HCT116 (cell line): ENCODE measurements at regions not wholly inside any gene's neighbourhood (a gene's known extent, or its start where the extent isn't known, plus 50 kb on each side); places are given as distances from the start of the nearest gene placed in this dataset.

Experiments used
- ATAC-seq: fragments of 200-7000 bp; cut with Tn5 transposase; 2 replicates; pipeline ENCODE4 v1.9.1; 2020; ENCODE audit warnings: mild to moderate bottlenecking, moderate library complexity
- BruUV-seq: library from RNA; stranded (reverse); fragments of 400-500 nt; replicated peaks from 2 replicates; lab custom pipeline; 2021; lab: Mats Ljungman, UMichigan
- CTCF ChIA-PET: fragments of 300-600 bp; sonication (Branson Sonifier 250); formaldehyde crosslinking; loops from one replicate; lab custom pipeline; 2021; ENCODE audit warnings: antibody characterized with exemption; lab: Charles Lee
- POLR2A ChIA-PET: fragments of 300-600, 350-600 bp; sonication (Branson Sonifier 250); formaldehyde crosslinking; loops from one replicate; lab custom pipeline; 2021; ENCODE audit warnings: antibody characterized with exemption; lab: Charles Lee
- RAD21 ChIA-PET, 2 experiments: fragments of 300-600 bp; sonication (Branson Sonifier 250); formaldehyde crosslinking; loops; one replicate each; lab custom pipeline; 2023; ENCODE audit warnings: low total read pairs in 2 of 2; ENCODE audit not compliant: uncharacterized antibody in 2 of 2, unreplicated experiment in 2 of 2, low non-redundant PET in 1 of 2; lab: Charles Lee
- DNase-seq: peaks from one replicate; pipeline ENCODE4 v3.0.0-alpha.2; 2010; ENCODE audit warnings: low read depth, low spot score
- H2AFZ ChIP-seq: fragments of 200-600 bp; shearing (Covaris generic), sonication (generic); 2 replicates; pipeline ENCODE4 v1.6.1; 2017; ENCODE audit warnings: low read depth, mixed run types, mixed read lengths, antibody characterized with exemption, low read length; ENCODE audit not compliant: poor library complexity, severe bottlenecking
- H3K27ac ChIP-seq: 2 replicates; pipeline ENCODE4 v1.5.1; 2012; ENCODE audit warnings: low read depth, low read length
- H3K27me3 ChIP-seq: fragments of 200-600 bp; sonication (generic); 2 replicates; pipeline ENCODE4 v1.6.1; 2016; ENCODE audit warnings: mixed run types, low read length, mixed read lengths; ENCODE audit not compliant: insufficient read depth
- H3K36me3 ChIP-seq, 2 experiments: fragments of 200-500 bp in 1 of 2; fragments of 200-600 bp in 1 of 2; sonication (Bioruptor generic) in 1 of 2; sonication (generic) in 1 of 2; 2 replicates each; pipeline versions ENCODE4 v1.5.1 to v1.6.1; 2014 to 2016; ENCODE audit warnings: low read length in 2 of 2, inconsistent platforms in 1 of 2, mixed read lengths in 1 of 2, mixed run types in 1 of 2; ENCODE audit not compliant: insufficient read depth in 2 of 2, control insufficient read depth in 1 of 2
- H3K4me1 ChIP-seq, 2 experiments: fragments of 200-600 bp in 1 of 2; sonication (generic) in 1 of 2; 2 replicates each; pipeline versions ENCODE4 v1.5.1 to v1.6.1; 2012 to 2017; ENCODE audit warnings: low read length in 2 of 2, inconsistent platforms in 1 of 2, mild to moderate bottlenecking in 1 of 2, mixed read lengths in 1 of 2, mixed run types in 1 of 2, moderate library complexity in 1 of 2; ENCODE audit not compliant: insufficient read depth in 2 of 2, control insufficient read depth in 1 of 2
- H3K4me2 ChIP-seq: fragments of 200-600 bp; sonication (generic); 2 replicates; pipeline ENCODE4 v1.6.1; 2017; ENCODE audit warnings: mixed run types, low read length, mixed read lengths
- H3K4me3 ChIP-seq, 2 experiments: fragments of 200-600 bp in 1 of 2; sonication (generic) in 1 of 2; replicated peaks in 1 of 2; 2 replicates each; pipeline ENCODE4 v1.5.1; 2011 to 2016; ENCODE audit warnings: low read length in 2 of 2, control low read depth in 1 of 2, low read depth in 1 of 2, mild to moderate bottlenecking in 1 of 2, mixed read lengths in 1 of 2, mixed run types in 1 of 2
- H3K79me2 ChIP-seq: fragments of 200-600 bp; sonication (generic); 2 replicates; pipeline ENCODE4 v1.6.1; 2017; ENCODE audit warnings: mild to moderate bottlenecking, mixed run types, low read length, moderate library complexity, mixed read lengths; ENCODE audit not compliant: insufficient read depth
- H3K9ac ChIP-seq: fragments of 200-600 bp; sonication (generic); 2 replicates; pipeline ENCODE4 v1.6.1; 2016; ENCODE audit warnings: low read length, mixed read lengths
- H3K9me2 ChIP-seq: fragments of 200-600 bp; sonication (generic), shearing (Covaris generic); 2 replicates; pipeline ENCODE4 v1.6.1; 2017; ENCODE audit warnings: mixed run types, mild to moderate bottlenecking, moderate library complexity; ENCODE audit not compliant: insufficient read depth
- H3K9me3 ChIP-seq, 2 experiments: fragments of 200-500 bp in 1 of 2; fragments of 200-600 bp in 1 of 2; sonication (Bioruptor generic) in 1 of 2; sonication (generic) in 1 of 2; 2 replicates each; pipeline ENCODE4 v1.6.1; 2014 to 2017; ENCODE audit warnings: low read length in 2 of 2, mixed read lengths in 2 of 2, inconsistent platforms in 1 of 2, low read depth in 1 of 2, mild to moderate bottlenecking in 1 of 2, mixed run types in 1 of 2, moderate library complexity in 1 of 2; ENCODE audit not compliant: control insufficient read depth in 1 of 2, insufficient read depth in 1 of 2
- H4K20me1 ChIP-seq: fragments of 200-600 bp; sonication (generic), shearing (Covaris generic); 2 replicates; pipeline ENCODE4 v1.6.1; 2017; ENCODE audit warnings: mixed run types, mild to moderate bottlenecking, moderate library complexity; ENCODE audit not compliant: insufficient read depth
- EGR1 ChIP-seq: IDR thresholded peaks from 2 replicates; pipeline ENCODE4 v1.6.1; 2012; ENCODE audit warnings: low read depth
- ELF1 ChIP-seq: IDR thresholded peaks from 2 replicates; pipeline ENCODE4 v1.6.1; 2012; ENCODE audit warnings: low read depth, borderline replicate concordance
- EZH2 ChIP-seq: fragments of 200-600 bp; sonication (generic); IDR thresholded peaks from 2 replicates; pipeline ENCODE4 v1.6.1; 2017; ENCODE audit warnings: antibody characterized with exemption, mixed run types
- EZH2phosphoT487 ChIP-seq: fragments of 200-600 bp; IDR thresholded peaks from 2 replicates; pipeline ENCODE4 v1.6.1; 2018; ENCODE audit warnings: antibody characterized with exemption, borderline replicate concordance
- POLR2A ChIP-seq: IDR thresholded peaks from 2 replicates; pipeline ENCODE4 v1.7.0; 2011; ENCODE audit warnings: borderline replicate concordance; ENCODE audit not compliant: insufficient read depth, insufficient read length; ENCODE audit errors: extremely low read depth
- RAD21 ChIP-seq: IDR thresholded peaks from 2 replicates; pipeline ENCODE4 v1.6.1; 2012; ENCODE audit warnings: low read depth, mild to moderate bottlenecking
- SRF ChIP-seq: IDR thresholded peaks from 2 replicates; pipeline ENCODE4 v1.6.1; 2012; ENCODE audit warnings: low read depth
- YY1 ChIP-seq: IDR thresholded peaks from 2 replicates; pipeline ENCODE4 v1.6.1; 2011; ENCODE audit warnings: low read length, low read depth, moderate library complexity, mild to moderate bottlenecking; ENCODE audit not compliant: insufficient replicate concordance; ENCODE audit errors: extremely low read depth
- ZNF274 ChIP-seq: fragments of 200-500 bp; sonication (Bioruptor generic); IDR thresholded peaks from 2 replicates; pipeline ENCODE4 v1.6.1; 2014; ENCODE audit warnings: mild to moderate bottlenecking, low read depth, low read length, inconsistent platforms
- intact Hi-C: fragments of 100-400 bp; cut with micrococcal nuclease; formaldehyde crosslinking; loops from 2 replicates; pipeline ENCODE4 v1.10.0; 2022
- TF ChIP-seq, protein P1 (sequence below): IDR thresholded peaks from 2 replicates; pipeline ENCODE4 v1.6.1; 2012
- TF ChIP-seq, protein P2 (sequence below): IDR thresholded peaks from 2 replicates; pipeline ENCODE4 v1.6.1; 2011; ENCODE audit warnings: mild to moderate bottlenecking, low read length, moderate library complexity; ENCODE audit not compliant: insufficient replicate concordance; ENCODE audit errors: extremely low read depth
- TF ChIP-seq, protein P3 (sequence below): IDR thresholded peaks from 2 replicates; pipeline ENCODE4 v1.6.1; 2012; ENCODE audit warnings: low read depth

DNA sequence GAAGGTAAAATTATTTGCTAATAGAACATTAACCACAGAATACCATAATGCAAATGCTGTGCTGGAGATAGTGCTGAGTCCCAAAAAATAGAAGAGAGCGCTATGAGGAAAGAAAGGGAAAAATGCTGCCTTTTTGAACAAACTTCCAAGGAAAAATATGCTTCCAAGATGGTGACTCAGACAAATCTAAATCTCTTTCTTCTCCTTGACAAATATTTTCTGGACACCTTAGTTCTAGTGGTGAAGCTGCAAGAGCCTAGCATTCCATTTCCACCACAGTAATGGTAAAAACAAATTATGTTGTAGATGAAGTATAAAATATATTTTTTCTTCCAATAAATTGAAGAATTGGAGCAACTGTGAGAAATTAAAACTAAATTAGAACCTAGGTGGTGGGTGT, 155.6 kb upstream of the TBX18 start:
- Histone ChIP-seq H3K9me3 (no peaks in the 10 kb centered on the region), H3K4me2 (no peak overlapping the region), H3K79me2 (no peaks in the 10 kb centered on the region), H3K4me1 (no peaks in the 10 kb centered on the region), H3K9me2 (no peaks in the 10 kb centered on the region), H3K27me3 (peaks cover 9% of the 10 kb centered on the region; the same call in 1 of the 2 replicates), H3K27ac (no peak overlapping the region), H3K9ac (no peak overlapping the region), H4K20me1 (no peaks in the 10 kb centered on the region), H3K36me3 (no peaks in the 10 kb centered on the region), H3K4me3 (no peak overlapping the region), H2AFZ (no peak overlapping the region)
- ATAC-seq (no peak), DNase-seq (no peak)
- ChIA-PET CTCF (no interaction called here), RAD21 (no interaction called here), POLR2A (no interaction called here)
- intact Hi-C loops: no loop called here
- no TSS peak for BruUV-seq
- TF ChIP-seq SRF (no peak), EGR1 (no peak), EZH2 (no peak), YY1 (no peak), ZNF274 (no peak), ELF1 (no peak), RAD21 (no peak), EZH2phosphoT487 (no peak), POLR2A (no peak)
- TF ChIP-seq, protein P1, sequence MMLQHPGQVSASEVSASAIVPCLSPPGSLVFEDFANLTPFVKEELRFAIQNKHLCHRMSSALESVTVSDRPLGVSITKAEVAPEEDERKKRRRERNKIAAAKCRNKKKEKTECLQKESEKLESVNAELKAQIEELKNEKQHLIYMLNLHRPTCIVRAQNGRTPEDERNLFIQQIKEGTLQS: no peak
- TF ChIP-seq, protein P2, sequence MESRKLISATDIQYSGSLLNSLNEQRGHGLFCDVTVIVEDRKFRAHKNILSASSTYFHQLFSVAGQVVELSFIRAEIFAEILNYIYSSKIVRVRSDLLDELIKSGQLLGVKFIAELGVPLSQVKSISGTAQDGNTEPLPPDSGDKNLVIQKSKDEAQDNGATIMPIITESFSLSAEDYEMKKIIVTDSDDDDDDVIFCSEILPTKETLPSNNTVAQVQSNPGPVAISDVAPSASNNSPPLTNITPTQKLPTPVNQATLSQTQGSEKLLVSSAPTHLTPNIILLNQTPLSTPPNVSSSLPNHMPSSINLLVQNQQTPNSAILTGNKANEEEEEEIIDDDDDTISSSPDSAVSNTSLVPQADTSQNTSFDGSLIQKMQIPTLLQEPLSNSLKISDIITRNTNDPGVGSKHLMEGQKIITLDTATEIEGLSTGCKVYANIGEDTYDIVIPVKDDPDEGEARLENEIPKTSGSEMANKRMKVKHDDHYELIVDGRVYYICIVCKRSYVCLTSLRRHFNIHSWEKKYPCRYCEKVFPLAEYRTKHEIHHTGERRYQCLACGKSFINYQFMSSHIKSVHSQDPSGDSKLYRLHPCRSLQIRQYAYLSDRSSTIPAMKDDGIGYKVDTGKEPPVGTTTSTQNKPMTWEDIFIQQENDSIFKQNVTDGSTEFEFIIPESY: no peak
- TF ChIP-seq, protein P3, sequence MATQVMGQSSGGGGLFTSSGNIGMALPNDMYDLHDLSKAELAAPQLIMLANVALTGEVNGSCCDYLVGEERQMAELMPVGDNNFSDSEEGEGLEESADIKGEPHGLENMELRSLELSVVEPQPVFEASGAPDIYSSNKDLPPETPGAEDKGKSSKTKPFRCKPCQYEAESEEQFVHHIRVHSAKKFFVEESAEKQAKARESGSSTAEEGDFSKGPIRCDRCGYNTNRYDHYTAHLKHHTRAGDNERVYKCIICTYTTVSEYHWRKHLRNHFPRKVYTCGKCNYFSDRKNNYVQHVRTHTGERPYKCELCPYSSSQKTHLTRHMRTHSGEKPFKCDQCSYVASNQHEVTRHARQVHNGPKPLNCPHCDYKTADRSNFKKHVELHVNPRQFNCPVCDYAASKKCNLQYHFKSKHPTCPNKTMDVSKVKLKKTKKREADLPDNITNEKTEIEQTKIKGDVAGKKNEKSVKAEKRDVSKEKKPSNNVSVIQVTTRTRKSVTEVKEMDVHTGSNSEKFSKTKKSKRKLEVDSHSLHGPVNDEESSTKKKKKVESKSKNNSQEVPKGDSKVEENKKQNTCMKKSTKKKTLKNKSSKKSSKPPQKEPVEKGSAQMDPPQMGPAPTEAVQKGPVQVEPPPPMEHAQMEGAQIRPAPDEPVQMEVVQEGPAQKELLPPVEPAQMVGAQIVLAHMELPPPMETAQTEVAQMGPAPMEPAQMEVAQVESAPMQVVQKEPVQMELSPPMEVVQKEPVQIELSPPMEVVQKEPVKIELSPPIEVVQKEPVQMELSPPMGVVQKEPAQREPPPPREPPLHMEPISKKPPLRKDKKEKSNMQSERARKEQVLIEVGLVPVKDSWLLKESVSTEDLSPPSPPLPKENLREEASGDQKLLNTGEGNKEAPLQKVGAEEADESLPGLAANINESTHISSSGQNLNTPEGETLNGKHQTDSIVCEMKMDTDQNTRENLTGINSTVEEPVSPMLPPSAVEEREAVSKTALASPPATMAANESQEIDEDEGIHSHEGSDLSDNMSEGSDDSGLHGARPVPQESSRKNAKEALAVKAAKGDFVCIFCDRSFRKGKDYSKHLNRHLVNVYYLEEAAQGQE: no peak
